ENCODE measurements at regions not wholly inside any gene's neighbourhood (a gene's known extent, or its start where the extent isn't known, plus 50 kb on each side); places are given as distances from the start of the nearest gene placed in this dataset.

GRCh38 chr20:21033817-21034216 lies 72.3 kb downstream of the LINC00237 start:
- DNase-seq (ENCODE audit: low read depth) = no peak

- DNase-seq (ENCODE audit: low read depth) = no peak
Observed at GRCh38 chr20:21031666-21032065, 74.5 kb downstream of the LINC00237 start.

- DNase-seq (ENCODE audit: low read depth) = no peak
Observed at GRCh38 chr20:21029341-21029740, 76.8 kb downstream of the LINC00237 start.

- DNase-seq (ENCODE audit: low read depth) = no peak
Observed at GRCh38 chr20:21028921-21029320, 77.2 kb downstream of the LINC00237 start.

- no peak for DNase-seq (ENCODE audit: low read depth)
Observed at GRCh38 chr20:21028436-21028835, 77.7 kb downstream of the LINC00237 start.

GRCh38 chr20:21027569-21027968 lies 78.6 kb downstream of the LINC00237 start:
- peak; percentile 40 for DNase-seq (ENCODE audit: low read depth)

GRCh38 chr20:21026951-21027350 lies 79.2 kb downstream of the LINC00237 start:
- peak; percentile 9 for DNase-seq (ENCODE audit: low read depth)

GRCh38 chr20:21024420-21024819 lies 81.7 kb downstream of the LINC00237 start:
- DNase-seq (ENCODE audit: low read depth) = no peak

- DNase-seq (ENCODE audit: low read depth) = no peak
Observed at GRCh38 chr20:21022925-21023324, 83.2 kb downstream of the LINC00237 start.

GRCh38 chr20:21021472-21021790 lies 84.7 kb downstream of the LINC00237 start:
- no peak for DNase-seq (ENCODE audit: low read depth)

- no peak for DNase-seq (ENCODE audit: low read depth)
Observed at GRCh38 chr20:21020659-21021471, 85.3 kb downstream of the LINC00237 start.

GRCh38 chr20:21019814-21020658 lies 86.1 kb downstream of the LINC00237 start:
- DNase-seq (ENCODE audit: low read depth) = no peak

GRCh38 chr20:21019468-21019813 lies 86.7 kb downstream of the LINC00237 start:
- no peak for DNase-seq (ENCODE audit: low read depth)

GRCh38 chr20:21018576-21018975 lies 87.6 kb downstream of the LINC00237 start:
- DNase-seq (ENCODE audit: low read depth) = no peak

- DNase-seq (ENCODE audit: low read depth) = no peak
Observed at GRCh38 chr20:21017528-21018085, 88.6 kb downstream of the LINC00237 start.

GRCh38 chr20:21016751-21017150 lies 89.4 kb downstream of the LINC00237 start:
- no peak for DNase-seq (ENCODE audit: low read depth)

- no peak for DNase-seq (ENCODE audit: low read depth)
Observed at GRCh38 chr20:21014528-21014927, 91.6 kb downstream of the LINC00237 start.

- no peak for DNase-seq (ENCODE audit: low read depth)
Observed at GRCh38 chr20:21008951-21009350, 97.2 kb downstream of the LINC00237 start.

- DNase-seq (ENCODE audit: low read depth) = peak; percentile 53
Observed at GRCh38 chr20:21006611-21007010, 99.5 kb downstream of the LINC00237 start.

GRCh38 chr20:21004386-21005076 lies 101.6 kb downstream of the LINC00237 start:
- DNase-seq (ENCODE audit: low read depth) = peak; percentile 10

GRCh38 chr20:21003902-21004301 lies 102.3 kb downstream of the LINC00237 start:
- DNase-seq (ENCODE audit: low read depth) = no peak

- no peak for DNase-seq (ENCODE audit: low read depth)
Observed at GRCh38 chr20:21002486-21002885, 103.7 kb downstream of the LINC00237 start.

Data from M059J (cell line).